COLO829 (cell line): ENCODE measurements at regions not wholly inside any gene's neighbourhood (a gene's known extent, or its start where the extent isn't known, plus 50 kb on each side); places are given as distances from the start of the nearest gene placed in this dataset.
"Not testable (repeated sequence)": the region's sequence is repeated elsewhere in the genome, so short reads cannot be mapped to it uniquely, and the experiment has no call there.

Experiments
- DNase-seq: peaks from one replicate; pipeline ENCODE4 v3.0.0; 2012; ENCODE audit warnings: low spot score

DNA sequence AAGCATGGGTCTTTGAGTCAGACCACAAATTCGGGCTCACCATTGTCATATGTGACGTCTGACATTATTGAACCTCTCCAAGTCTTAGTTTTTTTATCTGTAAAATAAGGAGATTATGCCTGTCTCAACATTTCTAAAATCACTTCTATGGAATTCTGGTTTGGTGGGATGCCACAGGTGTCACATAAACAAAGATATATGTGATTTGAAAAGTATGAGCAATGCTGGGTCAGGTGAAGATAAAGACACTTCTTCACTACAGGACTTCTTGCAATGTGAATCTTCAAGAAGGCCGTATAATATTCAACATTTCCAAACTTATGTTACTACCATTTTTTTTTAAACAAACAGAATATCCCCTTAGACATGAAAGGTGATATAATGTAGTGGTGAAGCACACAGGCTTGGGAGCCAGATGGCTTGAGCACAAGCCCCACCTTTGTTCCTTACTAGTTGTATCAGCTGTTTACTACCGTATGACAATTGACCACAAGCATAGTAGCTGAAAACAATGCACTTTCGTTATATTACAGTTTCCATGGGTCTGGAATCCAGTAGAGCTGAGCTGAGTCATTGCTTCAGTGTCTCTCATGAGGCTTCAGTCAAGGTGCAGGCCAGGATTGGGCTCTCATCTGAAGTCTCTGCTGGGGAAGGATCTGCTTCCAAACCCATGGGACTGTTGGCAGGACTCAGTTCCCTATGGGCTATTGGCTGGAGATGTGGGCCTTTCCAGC, 87.7 kb downstream of the UTP18 start:
- no peak for DNase-seq

DNA sequence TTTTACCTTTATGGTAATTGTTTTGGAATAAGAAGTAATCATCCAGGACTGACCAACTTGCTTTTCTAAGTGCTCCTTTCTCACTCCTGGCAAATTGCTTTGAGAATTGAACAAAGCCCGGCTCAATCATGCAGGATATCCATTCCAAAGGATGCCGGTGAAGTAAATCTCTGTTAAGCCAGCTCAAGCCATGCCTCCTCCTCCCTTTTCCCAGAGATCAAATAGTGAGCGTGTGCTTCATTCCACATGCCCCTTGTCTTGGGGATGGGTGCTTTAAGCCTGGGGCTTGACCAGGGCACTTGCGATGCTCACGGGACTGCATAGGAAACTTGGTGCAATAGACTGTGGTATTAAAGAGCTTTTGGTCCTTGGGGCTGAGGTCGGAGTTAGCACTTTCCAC, 90.7 kb downstream of the UTP18 start:
- no peak for DNase-seq

DNA sequence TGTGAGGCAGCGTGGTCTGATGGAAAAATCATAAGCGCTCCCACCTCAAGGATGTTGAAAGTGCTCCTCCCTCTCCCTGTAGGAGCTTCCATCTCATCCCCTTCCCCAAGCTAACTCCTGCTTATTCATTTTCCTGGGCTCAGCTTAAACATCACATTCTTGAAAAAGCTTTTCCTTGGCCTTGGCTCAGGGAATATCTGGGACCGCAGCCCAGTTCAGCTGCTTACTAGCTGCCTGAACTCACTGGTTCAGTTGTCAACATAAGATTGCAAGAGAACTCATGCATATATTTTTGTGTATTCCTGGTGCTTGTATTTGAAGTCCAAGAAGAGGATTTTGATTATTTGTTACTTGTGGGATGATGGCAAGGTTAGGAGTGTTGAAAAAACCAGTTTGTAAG, 91.5 kb downstream of the UTP18 start:
- DNase-seq, result no peak

DNA sequence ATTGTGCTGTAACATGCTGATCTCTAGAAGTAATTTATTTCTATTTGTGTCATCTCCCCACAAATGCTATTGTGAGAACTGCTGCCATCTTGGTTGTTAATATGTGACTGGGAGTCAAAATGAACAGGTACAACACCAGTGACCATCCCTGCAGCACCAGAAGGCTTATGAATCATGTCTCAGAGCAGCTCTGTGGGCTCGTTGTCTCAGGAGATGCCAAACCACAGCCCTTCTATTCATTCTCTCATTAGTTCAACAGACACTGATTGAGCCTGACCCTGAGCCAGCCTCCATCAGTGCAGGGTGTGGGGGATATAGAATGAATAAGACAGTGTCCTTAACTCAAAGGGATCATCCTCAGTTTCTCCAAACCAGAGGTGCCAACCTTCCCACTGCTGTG, 92.5 kb downstream of the UTP18 start:
- peak; percentile 35 for DNase-seq

DNA sequence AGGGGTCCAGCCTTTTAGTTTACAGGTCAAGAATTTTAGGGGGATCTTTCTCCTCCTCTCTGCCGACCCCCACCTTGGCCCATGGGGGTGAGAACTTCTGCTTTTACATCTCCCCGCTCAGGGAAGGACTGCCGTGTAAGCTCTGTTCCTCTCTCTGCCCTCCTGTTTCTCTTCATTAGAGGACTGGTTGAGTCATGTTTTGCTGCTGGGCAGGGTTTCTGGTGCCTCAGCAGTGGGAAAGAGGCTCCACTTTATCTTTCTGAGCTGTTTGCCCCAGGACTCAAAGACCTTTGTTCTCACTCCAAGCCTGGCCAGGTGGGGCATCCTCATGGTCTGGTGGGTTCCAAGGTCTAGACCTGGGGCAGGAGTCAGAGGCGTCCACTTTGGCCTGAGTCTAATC, 93.0 kb downstream of the UTP18 start:
- DNase-seq, result no peak

DNA sequence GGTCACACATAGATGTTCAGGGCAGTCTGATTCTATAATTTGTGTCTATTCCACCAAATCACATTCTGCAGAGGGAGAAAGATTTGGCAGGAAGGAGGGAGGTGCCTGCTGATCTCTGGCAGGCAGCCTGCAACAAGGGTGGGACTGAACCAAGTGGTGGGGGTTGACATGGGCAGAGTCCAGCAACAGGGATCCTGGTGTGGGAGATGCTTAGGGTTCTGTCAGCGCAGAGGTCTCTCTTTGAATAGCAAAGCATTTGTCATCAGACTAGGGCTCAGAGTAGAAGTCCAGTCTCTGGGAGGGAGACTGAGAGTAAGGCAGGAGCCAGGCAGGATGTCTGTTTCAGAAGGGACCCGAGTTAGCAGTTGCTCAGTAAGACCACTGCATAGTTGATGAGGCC, 94.6 kb downstream of the UTP18 start:
- no peak for DNase-seq

DNA sequence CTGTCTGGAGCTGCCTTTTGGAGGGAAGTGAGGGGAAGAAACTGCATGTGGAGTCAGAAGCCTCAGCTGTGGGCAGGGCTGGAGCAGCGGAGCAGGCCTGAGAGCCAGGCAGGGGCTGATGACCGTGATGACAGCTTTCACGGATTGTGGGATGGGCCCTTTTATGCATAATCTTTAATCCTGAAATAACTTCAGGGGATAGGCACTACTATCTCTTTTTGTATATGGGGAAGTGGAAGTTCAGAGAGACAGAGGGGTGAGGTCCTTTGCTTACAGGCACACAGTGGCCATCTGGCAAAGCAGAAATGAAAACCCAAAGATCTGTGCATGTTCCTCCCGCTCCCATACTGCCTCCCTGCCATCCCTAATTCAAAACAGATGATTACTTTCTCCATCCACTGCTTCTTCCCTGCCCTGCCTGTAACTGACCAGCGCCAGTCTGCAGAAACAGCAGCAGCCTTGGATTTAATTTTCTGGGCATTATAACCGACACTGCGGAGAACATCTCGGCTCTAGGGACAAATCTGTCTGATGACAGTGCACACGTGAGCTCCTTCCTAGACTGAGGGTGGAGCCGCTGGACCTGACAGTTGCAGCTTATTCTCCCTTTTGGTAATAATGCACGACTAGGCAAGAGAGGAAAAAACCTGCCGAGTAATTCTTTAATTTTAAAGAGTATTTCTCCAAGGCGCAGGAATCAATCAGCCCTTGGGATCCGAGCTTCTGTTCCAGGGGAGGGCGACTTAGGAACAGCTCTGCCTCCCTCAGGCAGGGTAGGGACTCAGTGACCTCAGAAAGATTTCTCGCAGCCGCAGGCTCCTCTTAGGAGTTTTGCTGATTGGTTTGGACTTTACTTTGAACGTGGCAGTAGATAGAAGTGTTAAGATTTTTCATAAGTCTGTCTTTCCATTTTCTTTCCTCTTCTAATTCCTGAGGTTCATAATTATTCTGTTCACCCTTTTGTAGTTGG, 95.4 kb downstream of the UTP18 start:
- no peak for DNase-seq

DNA sequence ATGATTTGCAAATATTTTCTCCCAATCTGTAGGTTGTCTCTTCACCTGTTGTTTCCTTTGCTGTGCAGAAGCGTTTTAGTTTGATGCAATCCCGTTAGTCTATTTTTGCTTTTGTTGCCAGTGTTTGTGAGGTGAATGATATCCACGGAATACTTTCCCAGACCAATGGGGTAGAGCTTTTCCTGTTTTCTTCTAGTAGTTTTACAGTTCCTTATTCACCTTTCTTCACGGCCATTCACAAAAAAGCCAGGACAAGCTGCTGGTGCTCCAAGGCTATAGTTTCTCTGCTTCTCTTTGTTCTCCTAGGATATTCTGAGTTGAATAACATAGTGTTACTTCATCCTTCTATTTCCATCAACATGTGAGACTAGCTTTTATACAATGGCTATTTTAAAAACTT, 98.7 kb downstream of the UTP18 start:
- no peak for DNase-seq

DNA sequence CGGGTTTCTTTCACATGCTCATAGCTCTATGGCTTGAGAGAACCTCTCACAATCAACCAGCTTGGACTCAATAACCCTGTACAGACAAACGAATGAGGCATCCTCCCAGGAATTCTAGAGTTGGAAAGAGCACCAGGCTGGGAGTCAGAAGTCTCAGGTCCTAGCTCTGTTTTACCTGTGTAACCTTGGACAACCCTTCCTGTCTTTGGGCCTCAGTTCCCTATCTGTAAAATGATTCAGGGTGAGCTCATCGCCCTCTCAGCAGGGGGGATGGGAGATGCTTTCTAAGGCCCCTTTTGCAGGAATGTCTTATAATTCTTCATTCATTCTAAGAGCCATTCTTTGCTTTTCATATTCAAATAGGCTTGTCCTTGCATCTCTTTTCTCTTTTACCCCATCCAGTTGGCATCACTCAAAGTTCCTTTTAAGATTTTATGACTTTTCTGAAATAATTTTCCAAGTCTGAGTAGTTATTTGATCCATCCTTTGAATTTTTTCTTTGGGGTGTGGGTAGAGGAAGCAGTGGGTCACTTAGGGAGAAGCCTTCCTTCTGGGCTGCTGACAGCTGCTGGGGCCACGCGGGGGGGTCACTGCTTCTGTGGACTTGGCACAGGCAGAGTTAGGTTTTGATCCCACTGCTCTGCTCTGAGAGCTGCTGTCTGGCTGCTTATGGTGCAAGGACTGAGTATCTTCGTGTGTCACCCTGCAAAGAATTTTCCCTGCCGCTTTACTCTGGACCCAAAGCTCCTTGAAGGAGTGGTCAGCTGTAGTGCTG, 102.7 kb downstream of the UTP18 start:
- no peak for DNase-seq

DNA sequence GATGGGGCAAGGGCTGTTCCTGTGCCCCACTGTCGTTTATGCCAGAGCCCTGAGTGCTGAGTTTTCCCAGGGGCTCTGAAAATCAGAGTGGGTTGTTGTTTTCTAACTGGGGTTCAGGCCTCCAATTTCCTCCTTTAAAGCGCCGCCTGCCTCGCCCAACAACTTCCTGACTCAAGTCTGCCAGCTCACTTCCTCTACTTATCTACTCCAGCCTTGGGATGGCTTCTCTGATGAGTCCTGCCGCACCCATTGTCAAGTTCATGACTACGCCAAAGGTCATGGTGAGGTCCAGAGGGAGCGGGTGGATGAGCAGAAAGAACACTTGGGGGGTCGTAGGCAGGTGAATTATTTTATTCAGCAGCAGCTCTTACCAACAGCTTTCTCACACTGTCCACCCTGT, 104.7 kb downstream of the UTP18 start:
- DNase-seq, result no peak

DNA sequence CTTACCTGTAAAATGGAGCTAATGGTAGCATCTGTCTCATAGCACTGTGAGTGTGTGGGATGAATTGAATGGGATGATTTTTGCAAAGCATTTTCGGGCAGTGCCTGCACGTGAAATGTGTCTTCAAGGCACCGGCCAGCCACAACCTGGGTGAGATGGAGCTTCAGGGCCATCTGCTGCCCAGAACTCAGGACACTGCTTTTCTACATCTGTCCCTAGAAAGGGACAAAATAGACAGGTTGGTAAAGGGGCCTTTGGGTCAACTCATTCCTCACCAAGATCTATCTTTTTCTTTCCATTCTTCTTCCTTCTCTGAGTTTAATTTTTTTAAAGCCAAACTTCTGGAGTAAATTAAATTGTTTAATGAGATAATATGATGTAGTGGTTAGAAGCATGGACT, 106.5 kb downstream of the UTP18 start:
- no peak for DNase-seq

DNA sequence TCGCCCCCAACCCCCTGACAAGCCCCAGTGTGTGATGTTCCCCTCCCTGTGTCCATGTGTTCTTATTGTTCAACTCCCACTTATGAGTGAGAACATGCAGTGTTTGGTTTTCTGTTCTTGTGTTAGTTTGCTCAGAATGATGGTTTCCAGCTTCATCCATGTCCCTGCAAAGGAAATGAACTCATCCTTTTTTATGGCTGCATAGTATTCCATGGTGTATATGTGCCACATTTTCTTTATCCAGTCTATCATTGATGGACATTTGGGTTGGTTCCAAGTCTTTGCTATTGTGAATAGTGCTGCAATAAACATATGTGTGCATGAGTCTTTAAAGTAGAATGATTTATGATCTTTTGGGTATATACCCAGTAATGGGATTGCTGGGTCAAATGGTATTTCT, 107.5 kb downstream of the UTP18 start:
- DNase-seq, result not testable (repeated sequence)

DNA sequence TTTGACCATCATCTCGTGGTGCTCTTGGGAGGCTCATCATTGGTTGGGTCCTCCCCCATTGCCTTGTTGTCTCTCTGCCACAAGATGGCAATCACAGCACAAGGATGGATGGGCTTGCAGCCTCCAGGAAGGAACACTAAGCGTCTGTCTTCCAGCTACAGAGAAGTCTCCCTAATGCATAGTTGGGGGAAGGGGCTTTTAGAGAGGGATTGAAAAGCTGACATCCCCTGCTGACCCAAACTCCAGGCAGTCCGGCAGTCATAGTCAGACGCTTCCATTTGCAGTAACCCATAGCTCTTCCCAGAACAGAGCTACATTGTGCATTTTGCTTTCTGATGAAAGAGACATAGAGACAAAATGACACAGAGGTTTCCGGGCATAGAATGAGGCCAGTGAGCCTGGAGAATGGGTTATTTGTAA, 111.4 kb downstream of the UTP18 start:
- peak; percentile 93 for DNase-seq

DNA sequence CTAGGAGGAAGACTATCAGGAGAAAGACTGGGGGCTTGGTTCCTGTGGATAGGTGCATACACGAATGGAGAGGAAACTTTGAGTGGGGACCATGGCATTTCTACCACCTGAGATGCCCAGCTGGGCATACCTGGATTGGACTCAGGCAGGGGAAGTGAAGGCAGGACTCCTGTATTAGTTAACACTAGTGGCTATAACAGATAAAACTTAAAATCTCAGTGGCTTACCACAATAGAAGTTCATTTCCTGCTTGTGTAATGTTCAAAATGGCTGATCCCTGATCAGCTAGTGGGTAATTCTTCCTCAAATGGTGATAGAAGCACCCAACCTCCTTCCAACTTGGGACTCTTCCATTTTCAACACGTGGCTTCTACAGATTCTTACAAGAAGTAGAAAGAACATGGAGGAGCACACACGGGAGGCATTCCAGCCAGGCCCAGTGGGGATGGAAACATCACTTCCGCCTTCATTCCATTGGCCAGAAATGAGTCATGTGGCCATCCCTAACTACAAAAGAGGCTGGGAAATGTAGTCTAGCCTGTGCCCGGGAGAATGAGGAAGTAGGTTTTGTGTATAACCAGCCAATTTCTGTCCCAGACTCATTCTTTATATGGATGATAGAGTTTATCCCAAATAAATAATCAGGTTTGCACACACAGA, 112.1 kb downstream of the UTP18 start:
- peak; percentile 95 for DNase-seq

DNA sequence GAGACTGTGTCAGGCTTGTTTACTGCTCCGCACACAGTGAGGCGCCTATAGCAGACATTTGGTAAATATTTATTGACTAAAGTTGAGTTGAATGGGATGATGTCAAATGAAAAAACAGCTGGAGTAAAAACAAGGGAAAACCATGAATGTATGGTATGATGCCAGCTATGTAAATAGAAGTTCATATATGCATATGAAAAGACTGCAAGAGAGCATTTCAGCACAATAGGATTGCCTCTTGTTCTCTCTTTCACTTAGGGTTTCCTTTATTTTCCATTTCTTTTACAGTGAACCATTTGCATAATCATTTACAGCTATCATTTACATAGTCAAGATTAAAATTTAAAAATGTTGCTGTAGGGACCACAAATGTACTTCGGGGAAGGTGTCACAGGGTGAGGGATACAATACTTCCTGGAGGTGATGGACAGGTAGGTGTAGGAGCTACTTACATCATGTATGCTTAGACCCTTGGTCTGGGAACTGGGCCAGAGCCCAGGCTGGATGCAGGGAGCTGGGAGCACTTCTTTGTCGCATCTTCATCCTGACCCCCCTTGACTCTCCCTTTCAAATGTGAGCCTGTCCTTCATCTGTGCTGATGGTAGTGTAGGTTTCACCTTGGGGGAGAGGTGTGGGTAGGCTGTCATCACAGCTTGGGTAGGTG, 113.3 kb downstream of the UTP18 start:
- DNase-seq, result no peak

DNA sequence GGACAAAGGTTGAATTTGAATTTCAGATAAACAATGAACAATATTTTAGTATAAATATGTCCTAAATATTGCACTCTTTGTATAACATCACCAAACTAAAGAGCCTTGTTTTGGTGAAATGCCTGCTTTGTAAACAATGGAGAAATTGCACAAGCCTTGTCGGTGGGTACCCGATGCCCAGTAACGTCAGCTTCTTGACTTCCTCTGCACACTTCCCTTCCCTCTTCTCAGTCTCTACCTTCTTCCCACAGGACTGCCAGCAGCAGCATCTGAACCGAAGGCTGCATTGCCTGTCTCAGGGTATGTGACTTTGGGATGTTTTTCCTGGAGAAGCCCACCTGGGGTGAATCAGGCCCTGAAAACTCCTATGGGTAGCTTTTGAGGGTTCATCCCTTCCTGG, 113.9 kb downstream of the UTP18 start:
- DNase-seq, result no peak

DNA sequence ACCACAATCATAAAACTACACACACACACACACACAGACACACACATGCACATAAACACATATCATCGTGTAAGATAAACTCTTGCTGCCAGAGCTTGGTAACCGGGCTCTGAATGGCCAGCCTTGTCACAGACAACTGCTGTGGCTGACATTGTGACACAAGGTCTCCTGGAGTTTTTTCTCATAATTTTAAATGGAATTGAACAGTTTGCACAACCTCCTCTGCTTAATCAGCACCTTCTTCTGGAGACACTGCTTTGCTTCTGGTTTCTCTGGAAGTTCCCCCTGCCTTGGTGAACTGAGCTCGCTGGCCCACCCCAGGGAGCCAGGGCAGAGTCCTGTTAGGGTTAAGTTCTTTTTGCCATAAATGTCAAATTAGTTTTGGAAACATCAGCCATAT, 115.4 kb downstream of the UTP18 start:
- no peak for DNase-seq

DNA sequence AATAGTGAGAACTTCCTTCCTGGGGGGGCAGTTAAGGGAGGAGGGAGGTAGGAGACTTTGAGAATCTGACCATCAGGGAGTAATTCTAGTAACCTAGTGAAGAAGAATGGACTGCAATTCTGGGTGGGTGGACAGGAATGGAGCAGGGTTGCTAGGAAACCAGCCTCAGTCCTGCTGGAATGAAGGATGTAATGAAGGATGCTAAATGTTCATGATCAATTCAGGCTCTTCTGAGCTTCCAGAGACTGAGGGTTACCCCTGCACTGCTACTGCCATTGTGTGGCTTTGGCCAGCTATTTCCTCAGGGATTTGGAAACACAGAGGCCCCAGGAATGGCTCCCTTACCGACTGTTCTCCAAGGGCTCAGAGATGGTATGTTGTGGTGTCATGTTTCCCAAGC, 116.4 kb downstream of the UTP18 start:
- no peak for DNase-seq

DNA sequence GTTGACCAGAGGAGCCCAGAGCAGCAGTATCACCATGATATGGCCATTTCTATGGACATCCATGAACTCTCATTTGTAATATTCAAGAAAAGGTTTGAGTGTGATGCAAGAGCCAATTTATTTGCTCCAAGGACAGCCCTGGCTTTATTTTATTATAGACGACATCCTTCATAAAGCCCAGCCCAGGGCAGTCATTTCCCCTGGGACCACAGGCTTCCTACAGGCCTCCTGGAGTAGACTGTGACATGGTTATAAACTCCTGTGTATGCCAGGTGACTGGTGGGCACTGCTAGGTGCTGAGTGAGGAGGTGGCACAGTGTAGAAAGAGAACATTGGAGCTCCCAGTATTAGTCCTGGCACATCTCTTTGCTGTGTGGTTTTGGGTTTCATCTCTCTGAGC, 120.9 kb downstream of the UTP18 start:
- no peak for DNase-seq

DNA sequence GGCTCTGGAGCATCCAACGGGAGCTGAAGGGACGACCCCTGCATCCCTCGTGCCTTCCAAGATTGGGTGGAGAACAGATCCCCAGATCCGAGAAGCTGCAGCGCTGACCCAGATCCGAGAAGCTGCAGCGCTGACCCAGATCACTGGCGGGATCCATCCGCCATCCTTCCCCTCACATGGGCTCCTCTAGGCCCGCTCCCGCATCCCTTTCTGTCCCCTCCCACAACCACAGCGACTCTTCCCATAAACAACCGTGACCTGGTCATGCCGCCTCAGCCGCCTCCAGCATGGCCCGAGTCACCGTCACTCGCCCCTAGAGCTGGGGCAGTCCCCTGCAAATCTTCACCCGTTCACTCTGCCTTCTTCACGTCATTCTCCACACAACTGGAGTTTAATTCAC, 124.9 kb downstream of the UTP18 start:
- no peak for DNase-seq

DNA sequence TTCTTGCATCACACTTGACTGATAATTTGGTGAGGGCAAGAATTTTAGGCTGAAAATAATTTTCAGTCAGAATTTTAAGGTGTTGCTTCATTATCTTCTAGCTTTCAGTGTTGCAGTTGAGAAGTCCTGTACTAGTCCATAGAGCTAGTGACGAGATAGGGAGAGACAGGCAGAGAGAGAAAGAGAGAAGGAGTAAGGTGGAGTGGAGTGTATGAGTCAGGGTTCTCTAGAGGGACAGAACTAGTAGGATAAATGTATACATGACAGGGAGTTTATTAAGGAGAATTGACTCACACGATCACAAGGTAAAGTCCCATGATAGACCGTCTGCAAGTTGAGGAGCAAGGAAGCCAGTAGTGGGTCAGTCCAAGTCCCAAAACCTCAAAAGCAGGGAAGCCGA, 127.2 kb downstream of the UTP18 start:
- no peak for DNase-seq

DNA sequence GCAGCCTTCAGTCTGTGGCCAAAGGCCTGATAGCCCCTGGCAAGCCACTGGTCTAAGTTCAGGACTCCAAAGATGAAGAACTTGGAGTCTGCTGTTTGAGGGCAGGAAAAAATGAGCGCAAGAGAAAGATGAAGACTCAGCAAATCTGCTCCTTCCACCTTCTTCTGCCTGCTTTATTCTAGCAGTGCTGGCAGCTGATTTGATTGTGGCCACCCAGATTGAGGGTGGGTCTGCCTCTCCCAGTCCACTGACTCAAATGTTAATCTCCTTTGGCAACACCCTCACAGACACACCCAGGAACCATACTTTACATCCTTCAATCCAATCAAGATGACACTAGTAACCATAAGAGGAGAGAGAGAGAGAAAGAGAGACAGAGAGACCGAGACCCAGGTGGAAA, 127.6 kb downstream of the UTP18 start:
- no peak for DNase-seq
